CD4-positive, alpha-beta T cell treated with Interferon alpha-2 for 1 hour (primary cell): ENCODE measurements at regions not wholly inside any gene's neighbourhood (a gene's known extent, or its start where the extent isn't known, plus 50 kb on each side); places are given as distances from the start of the nearest gene placed in this dataset.
"Not testable (repeated sequence)": the region's sequence is repeated elsewhere in the genome, so short reads cannot be mapped to it uniquely, and the experiment has no call there.

Experiments
- DNase-seq, 2 donors: peaks; one replicate each; pipeline ENCODE4 v3.0.0-alpha.2; 2020 to 2022

DNA sequence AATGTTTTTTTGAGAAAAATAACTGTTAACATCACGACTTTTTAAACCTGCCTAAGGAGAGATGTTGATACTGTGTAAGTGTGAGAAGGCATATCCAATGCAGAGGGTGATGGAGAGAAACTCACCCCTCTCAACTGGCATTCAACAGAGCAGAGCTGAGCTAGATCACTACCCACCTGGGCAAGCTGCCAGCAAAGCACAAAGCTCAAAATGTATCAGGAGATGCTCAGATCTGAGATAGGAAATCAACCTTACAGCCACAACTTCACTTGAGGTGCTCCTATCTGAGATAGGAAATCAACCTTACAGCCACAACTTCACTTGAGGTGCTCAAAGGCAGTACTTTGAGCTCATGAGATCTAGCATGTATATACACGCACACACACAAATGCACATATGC lies 151.5 kb upstream of the PDE1C start:
- DNase-seq, result no peak

DNA sequence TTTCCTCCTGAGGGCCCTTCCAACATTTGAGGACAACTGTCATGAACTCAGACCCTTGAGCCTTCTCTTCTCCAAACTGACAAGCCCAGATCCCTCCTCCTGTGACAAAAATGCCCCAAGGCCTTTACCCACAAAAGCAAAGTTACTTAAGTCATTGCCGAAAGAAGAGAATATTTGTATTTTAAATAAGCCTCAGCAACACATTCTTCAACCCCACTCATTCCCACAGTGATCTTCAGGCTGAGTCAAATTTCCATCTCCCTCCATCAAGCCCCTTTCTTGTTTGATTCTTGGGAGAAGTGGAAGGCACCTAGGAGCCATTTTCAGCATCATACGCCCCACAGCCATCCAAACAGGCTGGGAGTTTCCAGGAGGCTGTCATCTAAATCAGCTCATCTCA lies 150.8 kb upstream of the PDE1C start:
- no peak for DNase-seq

DNA sequence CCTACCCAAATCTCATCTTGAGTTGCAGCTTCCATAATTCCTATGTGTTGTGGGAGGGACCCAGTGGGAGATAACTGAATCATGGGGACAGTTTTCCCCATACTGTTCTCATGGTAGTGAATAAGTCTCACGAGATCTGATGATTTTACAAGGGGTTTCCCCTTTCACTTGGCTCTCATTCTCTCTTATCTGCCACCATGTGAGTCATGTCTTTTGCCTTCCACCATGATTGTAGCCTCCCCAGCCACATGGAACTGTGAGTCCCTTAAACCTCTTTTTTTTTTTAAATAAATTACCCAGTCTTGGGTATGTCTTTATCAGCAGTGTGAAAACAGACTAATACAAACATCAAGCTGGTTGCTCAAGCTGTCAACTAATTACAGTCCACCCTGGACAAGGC lies 149.6 kb upstream of the PDE1C start:
- DNase-seq, result not testable (repeated sequence)

DNA sequence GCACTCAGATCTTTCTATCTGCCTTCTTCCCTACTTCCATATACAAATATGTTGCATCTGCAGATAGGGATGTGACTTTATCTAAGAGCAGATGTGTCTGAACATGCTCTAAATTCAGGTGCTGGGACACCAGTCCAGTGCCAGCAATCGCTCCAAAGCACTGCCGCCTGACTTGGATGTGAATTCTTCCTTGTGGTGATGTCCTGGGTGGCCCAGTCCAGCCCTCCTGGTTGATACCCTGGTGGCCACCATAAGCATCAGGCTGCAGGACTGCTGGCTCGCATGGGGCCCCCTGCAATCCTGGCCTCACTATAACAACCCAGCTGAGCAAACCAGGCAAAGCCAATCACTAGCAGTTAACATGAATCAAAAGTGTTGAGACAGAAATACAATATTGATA lies 149.2 kb upstream of the PDE1C start:
- no peak for DNase-seq

DNA sequence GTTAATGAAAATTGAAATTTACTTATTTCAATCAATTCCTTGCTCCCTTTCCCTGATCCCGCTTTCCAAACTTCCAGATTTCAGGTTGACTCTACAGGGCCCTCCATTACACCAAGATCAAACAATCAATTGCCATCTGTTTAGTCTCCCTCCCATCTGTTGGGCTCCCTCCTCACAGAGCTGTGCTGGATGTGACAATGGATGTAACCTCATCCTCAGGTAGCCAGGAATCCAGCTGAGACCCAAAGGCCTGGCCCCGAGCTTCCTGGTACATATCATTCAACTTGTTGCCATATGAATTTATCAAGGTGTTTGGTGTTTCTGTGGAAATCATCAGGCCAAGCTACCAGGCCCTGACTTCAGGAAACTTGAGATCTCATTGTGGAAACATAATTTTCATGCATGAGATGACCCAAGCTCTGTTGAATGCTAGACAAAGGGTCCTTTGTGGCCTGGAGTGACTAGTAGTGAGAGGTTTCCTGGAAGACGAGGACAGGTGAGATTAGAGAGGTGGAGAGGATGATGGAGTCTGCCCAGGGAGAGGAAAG lies 148.6 kb upstream of the PDE1C start:
- no peak for DNase-seq

DNA sequence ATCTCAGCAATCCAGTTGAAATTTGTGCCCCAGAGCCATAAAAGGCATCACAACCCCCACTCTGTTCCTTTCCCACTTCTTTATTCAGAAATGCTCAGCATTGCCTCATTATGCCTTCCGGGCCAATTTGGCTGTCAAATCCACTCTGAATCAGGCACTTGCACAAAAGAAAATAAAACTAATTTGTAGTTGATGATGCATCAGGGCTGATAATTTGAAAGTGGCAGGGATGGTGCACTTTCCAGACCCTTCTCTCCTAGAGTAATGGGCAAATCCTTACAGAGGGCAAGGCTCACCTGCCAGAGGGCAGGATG lies 147.9 kb upstream of the PDE1C start:
- no peak for DNase-seq

DNA sequence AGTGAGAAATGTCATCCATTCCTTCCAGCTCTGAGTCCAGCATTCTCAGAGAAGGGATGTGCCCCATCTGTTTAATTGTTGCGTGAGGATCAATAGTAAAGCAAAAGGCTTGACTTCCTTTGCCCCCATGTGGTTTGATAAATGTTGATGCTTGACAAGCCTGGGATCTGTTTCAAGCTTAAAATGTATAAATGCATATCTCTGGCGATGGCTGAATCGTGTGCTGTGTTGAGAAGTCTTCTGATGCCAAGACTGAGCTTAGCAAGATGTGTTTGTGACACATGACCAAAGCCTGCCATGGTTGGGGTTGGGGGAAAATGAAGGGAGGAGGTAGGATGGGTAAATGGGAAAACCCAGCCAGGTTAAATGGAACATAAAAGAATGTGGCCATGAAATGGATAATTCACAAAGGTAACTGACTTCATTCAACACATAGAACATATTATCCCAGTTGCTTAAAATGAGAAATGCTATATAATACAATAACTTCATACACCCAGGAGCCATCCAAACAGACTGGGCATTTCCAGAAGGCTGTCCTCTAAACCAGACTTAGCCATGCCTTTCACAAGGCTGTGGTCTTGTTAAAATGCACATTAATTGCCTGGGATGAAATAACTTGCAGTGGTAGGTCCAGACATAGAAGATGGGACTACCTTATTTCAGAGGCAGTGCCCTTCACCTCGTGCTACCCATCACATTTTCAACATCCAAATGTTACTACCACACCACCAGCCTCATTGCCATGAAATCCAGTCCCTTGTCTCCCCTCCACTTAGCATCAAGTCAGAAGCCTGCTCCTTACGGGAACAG lies 147.3 kb upstream of the PDE1C start:
- no peak for DNase-seq

DNA sequence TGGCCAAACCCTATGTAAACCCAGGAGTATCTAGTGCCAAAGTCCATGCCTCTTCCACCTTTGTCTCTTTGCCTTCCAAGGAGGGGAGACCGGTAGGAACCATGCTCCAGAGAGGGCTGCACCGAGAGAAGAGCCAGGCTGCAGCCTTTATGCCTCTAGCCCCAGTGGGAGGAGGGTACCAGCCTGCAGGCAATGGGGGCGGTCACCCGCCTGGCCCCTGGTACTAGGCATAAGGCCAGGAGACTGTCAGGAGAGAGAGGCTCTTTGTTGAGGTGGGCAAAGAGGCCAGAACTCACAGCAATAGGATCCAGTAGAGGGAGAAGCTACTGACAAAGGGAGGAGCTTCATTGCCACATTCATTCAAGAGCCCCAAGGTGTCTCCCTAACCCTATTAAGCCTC lies 146.6 kb upstream of the PDE1C start:
- no peak for DNase-seq

DNA sequence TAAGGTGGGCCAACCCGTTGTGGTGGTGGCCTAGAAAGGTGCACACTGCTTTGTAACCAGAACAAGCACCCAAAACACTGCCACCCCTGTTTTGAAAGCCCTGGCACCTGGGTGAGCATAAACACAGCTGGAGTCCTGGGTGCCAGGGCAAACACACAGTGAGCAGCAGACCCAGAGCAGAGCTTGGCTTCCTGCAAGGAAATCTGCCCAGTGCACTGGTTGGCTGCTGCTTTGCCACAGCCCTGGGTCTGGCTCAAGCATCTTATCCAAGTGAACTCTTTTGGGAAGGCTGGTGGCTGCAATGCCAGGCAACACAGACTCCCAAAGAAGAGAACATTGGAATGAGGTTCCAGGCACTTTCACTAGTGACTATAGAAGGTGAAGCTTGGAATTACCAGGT lies 145.5 kb upstream of the PDE1C start:
- DNase-seq, result no peak

DNA sequence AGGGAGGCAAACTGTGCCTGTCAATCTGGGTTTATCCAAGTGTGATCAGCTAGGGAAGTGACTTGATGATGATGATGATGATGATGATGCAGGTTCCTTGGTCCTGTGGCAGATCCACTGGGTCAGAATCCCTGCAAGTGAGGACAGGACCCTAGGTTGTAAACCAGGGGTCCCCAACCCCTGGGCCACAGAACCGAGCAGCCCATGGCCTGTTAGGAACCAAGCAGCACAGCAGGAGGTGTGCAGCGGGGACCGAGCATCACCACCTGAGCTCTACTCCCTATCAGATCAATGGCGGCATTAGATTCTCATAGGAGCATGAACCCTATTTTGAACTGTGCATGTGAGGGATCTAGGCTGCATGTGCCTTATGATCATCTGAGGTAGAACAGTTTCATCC lies 144.7 kb upstream of the PDE1C start:
- no peak for DNase-seq

DNA sequence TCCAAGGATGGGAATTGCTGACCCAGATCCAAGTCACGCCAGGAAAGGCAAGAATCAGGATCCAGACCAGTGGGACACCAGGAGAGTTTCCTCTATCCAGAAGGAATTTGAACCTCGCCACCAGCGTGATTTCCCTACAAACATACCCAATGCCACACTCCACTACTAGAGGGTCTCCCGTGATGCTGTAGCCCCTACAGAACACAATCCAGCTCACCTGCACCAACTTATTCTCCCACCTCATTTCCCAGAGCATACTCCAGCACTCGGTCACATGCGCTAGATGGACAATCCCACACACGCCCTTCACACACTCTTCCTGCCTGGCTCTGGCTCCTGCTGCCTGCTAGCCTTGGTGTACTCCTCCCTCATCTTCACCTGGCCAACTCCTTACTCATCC lies 142.1 kb upstream of the PDE1C start:
- DNase-seq, result no peak

DNA sequence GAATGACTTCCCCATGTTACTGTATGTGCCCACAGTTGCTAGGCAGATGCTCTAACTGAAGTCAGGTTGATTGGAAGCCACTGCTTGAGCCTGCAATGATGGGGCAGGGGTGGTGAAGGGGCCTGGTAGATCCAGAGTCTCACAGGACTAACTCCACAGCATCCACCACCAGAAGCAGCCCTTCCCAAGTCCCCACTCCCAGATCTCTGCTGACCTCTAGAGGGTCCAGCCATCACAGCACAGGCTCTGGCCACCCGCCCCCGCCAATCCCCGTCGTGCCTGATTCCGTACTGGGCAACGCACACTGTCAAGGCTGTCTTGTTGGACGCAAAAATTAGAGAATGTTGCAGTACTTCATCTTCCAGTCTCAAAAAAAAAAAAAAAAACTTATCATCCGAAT lies 136.8 kb upstream of the PDE1C start:
- no peak for DNase-seq

DNA sequence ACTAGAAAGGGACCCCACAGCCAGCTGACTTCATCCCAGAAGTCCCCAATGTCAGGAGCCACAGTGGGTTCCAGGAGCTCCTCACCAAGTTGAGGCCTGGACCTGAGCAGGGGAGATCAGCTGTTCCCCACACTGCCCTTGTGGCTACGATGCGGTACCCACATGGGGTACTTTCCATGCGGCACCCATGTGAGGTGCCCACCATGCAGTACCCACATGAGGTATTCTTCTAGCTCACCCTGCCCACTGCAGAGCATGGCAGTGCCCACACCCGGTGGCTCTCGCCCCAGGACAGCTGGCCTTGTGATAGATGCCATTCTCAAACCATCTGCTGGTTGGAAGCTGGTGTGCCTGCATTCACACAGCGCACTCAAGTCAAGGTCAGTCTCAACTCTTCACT lies 136.3 kb upstream of the PDE1C start:
- DNase-seq, result no peak

DNA sequence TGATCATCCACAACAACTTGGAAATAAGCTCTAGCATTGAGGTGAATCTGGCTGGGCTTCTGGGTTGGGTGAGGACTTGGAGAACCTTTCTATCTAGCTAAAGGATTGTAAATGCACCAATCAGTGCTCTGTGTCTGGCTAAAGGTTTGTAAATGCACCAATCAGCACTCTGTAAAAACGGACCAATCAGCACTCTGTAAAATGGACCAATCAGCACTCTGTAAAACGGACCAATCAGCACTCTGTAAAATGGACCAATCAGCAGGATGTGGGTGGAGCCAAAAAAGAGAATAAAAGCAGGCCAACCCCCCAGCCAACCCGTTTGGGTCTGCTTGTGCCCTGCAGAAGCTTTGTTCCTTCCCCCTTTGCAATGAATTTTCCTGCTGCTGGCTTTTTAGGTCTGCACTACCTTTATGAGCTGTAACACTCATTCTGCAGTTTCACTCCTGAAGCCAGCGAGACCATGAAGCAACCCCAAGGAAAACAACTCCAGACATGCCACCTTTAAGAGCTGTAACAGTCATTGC lies 135.2 kb upstream of the PDE1C start:
- not testable (repeated sequence) for DNase-seq

DNA sequence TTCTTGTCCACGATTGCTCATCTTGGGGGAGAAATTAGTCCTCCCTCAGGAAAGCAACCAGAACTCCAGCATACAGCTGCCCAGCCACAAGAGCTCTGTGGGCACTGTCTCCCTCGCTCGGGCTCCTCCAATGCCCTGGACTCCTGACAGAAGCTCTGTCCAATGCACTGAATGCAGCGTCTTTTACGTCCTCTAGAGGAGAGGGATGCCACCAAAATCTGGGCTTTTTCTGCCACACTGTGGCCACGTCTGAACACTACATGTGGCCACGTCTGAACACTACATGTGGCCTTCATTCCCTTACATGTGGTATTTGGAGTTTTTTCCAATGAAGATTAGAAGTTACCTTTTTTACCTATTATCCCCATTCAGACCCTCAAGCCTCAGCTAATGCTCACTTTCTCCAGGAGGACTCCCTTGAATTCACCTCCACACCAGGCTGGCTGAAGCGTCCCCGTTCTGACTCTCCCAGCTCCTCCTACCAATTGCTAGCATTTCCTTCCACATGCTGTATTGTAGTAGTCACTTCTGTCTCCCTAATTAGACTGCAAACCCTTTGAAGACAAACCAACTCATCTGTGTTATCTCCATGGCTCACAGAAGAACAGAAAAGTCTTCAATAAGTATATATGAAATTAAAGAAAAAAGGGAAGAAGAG lies 134.3 kb upstream of the PDE1C start:
- DNase-seq, result no peak

DNA sequence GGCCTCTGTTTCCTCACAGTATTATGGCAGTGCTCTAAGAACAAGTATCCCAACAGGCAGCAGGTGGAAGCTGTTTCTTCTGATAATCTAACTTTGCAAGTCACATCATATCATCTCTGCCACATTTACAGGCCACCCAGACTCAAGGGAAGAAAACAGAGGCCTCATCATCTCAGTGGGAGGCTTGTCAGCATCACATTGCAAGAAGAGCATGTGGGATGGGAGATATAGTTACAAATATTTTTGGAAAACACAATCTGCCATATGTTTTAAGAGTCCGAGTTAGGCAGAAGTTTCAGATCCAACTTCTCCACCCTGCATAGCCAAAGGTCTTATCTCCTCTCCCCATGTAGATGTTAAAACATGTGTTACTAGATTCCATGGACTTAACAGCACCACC lies 130.4 kb upstream of the PDE1C start:
- DNase-seq, result no peak

DNA sequence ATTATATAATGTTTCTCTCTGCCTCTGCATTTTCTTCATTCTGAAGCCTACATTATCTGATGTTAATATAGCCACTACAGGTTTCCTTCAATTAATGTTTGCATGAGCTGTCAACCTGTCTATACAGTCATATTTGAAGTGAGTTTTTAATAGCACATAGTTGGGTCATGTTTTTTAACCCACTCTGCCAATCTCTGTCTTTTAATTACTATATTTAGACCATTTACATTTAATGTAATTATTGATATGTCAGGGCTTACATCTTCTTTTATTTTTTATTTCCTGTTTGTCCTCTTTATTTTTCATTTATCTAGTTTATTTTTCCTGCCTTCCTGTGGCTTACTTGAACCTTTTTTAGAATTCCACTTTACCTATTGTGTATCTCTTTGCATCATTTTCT lies 124.3 kb upstream of the PDE1C start:
- DNase-seq, result no peak

DNA sequence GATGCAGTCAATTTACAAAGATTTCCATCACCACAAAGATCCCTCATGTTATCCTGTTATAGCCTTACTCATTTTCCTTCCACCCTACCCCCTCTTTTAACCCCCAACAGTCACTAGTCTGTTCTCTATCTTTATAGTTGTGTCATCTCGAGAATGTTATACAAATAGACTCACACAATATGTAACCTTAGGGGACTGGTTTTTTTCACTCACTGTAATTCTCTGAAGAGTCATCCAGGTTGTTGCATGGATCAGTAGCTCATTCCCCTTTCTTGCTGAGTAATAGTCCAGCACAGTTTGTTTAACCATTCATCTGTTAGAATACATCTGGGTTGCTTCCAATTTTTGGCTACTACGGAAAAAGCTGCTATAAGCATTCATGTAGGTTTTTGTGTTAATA lies 121.1 kb upstream of the PDE1C start:
- DNase-seq, result no peak

DNA sequence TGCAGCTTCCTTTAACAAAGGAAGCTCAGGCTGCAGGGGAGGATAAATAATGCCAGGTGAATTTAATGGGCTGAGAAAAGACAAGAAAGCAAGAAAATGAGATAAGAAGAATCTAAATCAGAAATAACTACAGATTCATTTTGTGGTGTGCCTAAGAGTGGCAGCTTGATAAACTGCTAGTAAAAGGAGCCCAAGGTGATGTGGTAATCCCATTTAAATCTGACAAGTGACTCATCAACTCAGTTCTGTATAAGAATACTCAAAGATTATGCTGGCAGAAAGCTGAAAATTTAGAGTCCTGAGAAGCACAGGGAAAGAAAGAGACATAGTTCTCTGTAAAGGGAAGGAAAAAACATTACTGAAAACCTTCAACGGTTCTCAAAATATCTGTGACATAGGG lies 109.4 kb upstream of the PDE1C start:
- DNase-seq, result no peak

DNA sequence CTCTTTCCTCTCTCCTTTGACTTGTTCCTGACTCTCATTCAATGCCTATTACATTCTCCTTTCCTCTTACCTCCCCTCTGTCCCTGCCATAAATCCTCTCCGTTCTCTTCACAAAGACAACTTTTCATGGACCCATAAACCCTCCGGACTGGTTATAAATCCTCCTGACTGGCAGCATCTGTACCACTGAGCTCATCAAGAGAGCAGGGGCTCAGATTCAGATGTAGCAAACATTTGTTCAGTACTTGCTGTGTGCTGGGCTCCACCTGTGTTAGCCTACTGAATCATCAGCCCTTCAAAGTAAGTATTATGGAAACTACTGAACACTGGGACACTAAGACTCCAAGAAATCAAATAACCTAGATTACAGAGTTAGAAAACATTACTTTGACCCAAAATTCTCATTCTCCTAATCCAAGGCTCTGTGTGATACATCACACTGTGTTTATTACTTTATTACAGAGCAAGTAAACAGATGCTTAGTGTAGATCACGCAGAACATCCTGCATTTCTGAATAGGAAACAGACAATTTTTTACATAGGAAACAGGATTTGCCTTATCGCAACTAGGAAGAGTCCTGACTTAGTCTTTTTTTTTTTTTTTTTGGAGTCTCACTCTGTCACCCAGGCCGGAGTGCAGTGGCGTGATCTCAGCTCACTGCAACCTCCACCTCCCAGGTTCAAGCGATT lies 108.6 kb upstream of the PDE1C start:
- no peak for DNase-seq

DNA sequence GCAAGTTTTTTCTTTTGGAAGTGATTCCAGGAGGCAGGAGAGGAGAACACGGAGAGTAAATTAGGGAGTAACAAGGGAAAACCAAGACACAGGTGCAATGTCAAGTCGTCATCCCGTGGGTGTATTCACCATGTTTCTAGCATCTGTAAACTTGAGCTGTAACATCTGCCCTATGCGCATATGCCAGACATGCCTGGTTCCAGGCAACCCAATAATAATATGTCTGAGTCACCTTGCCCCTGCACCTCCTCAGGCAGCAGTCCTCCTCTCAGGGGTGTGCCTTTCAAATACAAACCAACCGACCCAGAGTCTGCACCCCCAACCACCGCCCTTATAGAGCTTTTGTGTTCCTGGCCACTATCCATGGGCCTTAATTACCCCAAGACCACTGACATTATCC lies 107.0 kb upstream of the PDE1C start:
- no peak for DNase-seq

DNA sequence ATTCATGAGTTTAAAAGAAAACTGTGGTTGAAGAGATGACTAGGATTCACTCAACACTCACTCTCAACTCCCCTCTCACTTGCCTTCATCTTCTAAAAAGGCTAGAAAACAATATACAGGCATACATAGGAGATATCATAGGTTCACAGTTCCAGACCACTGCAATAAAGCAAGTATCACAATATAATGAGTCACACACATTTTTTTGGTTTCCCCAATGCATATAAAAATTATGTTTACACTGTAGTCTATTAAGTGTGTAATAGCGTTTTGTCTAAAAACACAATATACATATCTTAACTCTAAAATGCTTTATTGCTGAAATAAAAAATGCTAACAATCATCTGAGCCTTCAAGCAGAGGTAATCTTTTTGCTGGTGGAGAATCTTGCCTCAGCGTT lies 104.9 kb upstream of the PDE1C start:
- DNase-seq, result no peak

DNA sequence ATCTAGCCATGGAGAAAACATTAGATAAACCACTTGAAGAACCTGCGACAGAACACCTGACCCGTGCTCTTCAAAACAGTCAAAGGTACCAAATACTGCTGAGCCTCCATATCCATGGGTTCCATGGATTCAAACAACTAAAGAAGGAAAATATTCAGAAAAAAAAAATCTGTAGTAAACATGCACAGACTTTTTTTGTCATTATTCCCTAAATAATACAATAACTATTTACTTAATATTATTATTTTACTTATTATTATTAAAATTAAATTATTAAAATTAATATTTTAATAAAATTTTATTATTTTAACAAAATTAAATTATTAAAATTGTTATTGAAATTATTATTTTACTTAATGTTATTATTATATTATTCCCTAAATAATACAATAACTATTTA lies 101.0 kb upstream of the PDE1C start:
- DNase-seq, result no peak

DNA sequence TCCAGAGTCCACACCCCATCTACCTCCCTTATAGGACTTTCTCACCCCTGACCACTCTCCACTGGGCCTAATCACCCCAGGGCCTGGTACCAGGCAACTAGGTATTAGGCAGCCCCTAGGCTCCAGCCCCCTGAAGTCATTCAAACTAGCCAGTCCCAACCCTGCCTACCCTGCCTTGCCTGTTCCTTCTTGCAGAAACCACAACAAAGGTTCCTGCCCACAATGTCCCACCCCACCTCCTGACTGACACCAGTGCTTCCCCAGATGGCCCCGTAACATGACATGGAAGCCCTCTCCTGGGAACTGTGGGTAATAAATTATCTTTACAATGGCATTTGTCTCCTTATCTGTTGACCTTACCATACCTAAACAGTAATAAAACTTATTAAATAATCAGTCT lies 100.6 kb upstream of the PDE1C start:
- no peak for DNase-seq
